Liver (tissue), 3 donors: ENCODE measurements at regions not wholly inside any gene's neighbourhood (a gene's known extent, or its start where the extent isn't known, plus 50 kb on each side); places are given as distances from the start of the nearest gene placed in this dataset.

Source experiments
- ATF3 ChIP-seq: IDR thresholded peaks from 2 replicates; pipeline ENCODE4 v1.6.1; 2016; ENCODE audit warnings: antibody characterized with exemption
- CTCF ChIP-seq: fragments of 150-350 bp; IDR thresholded peaks from 2 replicates; pipeline ENCODE4 v1.5.1; 2017; ENCODE audit warnings: improper control_type of control experiment, low read depth, low read length; ENCODE audit not compliant: missing input control
- MAX ChIP-seq: IDR thresholded peaks from 2 replicates; pipeline ENCODE4 v1.6.1; 2016; ENCODE audit warnings: antibody characterized with exemption
- RAD21 ChIP-seq, 2 donors: IDR thresholded peaks; 2 replicates each; pipeline ENCODE4 v1.6.1; 2016; ENCODE audit warnings: antibody characterized with exemption in 2 of 2, mild to moderate bottlenecking in 2 of 2
- SP1 ChIP-seq: IDR thresholded peaks from 2 replicates; pipeline ENCODE4 v1.6.1; 2018; ENCODE audit warnings: antibody characterized with exemption, mild to moderate bottlenecking
- TAF1 ChIP-seq: conservative IDR thresholded peaks from 2 replicates; pipeline ENCODE4 v1.6.1; 2016; ENCODE audit warnings: antibody characterized with exemption, mild to moderate bottlenecking
- ZBTB33 ChIP-seq: IDR thresholded peaks from 2 replicates; pipeline ENCODE4 v1.6.1; 2016; ENCODE audit warnings: antibody characterized with exemption
- donor health status: healthy.
- donor health status: healthy.

GRCh38 chr6:44715925-44716324 lies 328.4 kb downstream of the CDC5L start:
- no peak for TF ChIP-seq ATF3
- no peak for TF ChIP-seq ZBTB33
- no peak for TF ChIP-seq RAD21 (IDR thresholded peaks at IDR 0.05)
- TF ChIP-seq CTCF: no peak
- TF ChIP-seq MAX: no peak
- TF ChIP-seq SP1: no peak
- TF ChIP-seq TAF1: no peak
